ENCODE measurements at regions not wholly inside any gene's neighbourhood (a gene's known extent, or its start where the extent isn't known, plus 50 kb on each side); places are given as distances from the start of the nearest gene placed in this dataset.
A peak's percentile ranks its signal among the peaks of the same experiment; 100 is the strongest.

DNA sequence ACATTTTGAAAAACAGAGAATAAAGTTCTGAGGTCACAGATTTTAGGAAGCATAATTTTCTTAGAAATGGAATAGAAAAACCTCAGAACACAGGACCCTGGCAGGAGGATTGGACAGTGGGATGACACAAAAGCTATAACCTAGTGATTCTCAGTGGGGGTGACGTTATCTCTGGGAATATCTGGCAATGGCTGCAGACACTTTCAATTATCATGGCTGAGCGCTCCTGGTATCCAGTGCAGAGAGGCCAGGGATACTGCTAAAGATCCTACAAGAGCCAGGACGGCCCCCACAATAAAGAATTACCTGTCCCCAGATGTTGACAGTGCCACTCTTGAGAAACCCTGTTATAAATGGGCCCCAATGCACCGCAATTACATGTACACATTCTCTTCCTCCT, 117.2 kb upstream of the SPRED2 start:
- in situ Hi-C loops (cut with HindIII; ENCODE audit: low pct_unique_long_range_greater_than_20kb, low sequenced_read_pairs): no loop called here
- DNase-seq (ENCODE audit: low read depth): no peak

GRCh38 chr2:65549257-65549627, 116.8 kb upstream of the SPRED2 start:
- in situ Hi-C loops (cut with HindIII; ENCODE audit: low pct_unique_long_range_greater_than_20kb, low sequenced_read_pairs): no loop called here
- DNase-seq (ENCODE audit: low read depth): no peak

GRCh38 chr2:65548576-65549256, 116.3 kb upstream of the SPRED2 start:
- DNase-seq (ENCODE audit: low read depth): no peak
- in situ Hi-C loops (cut with HindIII; ENCODE audit: low pct_unique_long_range_greater_than_20kb, low sequenced_read_pairs): no loop called here

DNA sequence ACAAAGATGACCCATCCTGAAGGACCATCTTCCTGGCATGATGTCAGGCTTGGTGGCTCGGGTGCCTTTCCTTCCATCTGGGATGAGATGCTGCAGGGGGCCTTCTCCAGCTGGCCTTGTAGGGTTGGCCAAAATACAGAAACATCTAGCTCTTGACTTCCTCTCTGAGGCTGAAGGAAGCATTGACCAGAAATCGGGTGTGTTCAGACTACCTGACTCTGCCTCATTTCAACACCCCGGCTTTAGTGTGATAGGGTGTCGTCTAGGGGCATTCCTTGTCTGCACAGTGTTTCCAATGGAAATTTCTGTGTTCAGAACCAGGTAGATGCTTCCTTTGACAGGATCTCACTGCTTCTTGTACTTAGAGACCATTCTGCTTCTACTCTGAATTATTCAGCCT, 115.7 kb upstream of the SPRED2 start:
- in situ Hi-C loops (cut with HindIII; ENCODE audit: low pct_unique_long_range_greater_than_20kb, low sequenced_read_pairs): no loop called here

DNA sequence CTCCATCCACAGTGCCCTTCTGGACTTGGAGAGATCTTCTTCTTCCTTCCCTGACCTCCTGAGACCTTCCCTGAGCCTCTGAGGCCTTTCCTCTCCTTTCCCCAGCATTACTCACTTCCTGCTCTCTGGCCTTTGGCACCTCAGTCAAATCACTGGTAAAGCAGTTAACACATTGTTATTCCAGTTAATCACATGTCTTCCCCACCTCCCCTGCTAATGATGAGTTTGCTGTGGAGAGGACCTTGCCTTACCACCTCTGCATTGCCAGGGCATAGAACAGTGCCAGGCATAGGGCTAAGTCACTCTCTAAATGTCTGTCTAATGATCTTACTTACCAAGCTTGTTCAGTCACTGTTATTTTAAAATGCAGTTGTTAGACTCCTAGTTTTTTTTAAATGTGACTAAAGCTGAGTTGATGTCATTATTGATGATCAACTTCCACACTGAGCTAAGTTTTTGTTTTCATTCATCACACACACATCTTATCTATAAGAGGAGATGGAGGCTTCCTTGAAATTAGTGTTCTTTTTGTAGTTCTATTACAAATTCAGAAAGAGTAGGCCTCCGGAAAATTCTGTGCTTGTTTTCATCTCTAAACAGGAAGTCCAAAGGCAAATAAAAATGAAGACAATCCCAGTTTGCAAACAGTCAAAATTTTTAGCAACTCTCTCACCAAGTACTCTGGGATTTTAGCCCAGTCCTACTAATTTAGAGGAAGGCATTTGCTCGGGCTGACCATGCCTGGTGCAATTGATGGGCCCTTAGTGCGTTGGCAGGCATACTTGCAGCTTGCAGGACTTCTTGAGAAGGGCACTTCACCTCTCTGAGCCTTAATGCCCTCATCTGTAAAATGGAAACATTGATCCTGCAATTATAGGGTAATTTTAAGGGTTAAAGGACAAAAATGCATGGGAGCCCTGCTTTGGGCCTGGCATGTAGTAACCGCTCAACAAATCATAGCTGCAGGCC, 113.7 kb upstream of the SPRED2 start:
- in situ Hi-C loops (cut with HindIII; ENCODE audit: low pct_unique_long_range_greater_than_20kb, low sequenced_read_pairs): no loop called here

More for the DNA sequence above, 115.7 kb upstream of the SPRED2 start:
- no peak for DNase-seq (ENCODE audit: low read depth)

DNA sequence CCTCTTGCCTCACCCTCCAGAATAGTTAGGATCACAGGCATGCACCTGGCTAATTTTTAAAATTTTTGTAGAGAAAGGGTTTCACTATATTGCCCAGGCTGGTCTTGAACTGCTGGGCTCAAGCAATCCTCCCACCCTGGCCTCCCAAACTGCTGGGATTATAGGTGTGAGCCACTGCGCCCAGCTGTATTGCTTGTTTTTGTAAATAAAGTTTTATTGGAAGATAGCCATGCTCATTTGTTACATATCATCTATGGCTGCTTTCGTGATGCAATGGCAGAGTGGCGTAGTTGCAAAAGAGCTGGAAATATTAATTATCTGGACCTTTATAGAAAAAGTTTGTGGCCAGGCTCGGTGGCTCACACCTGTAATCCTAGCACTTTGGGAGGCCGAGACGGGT, 109.4 kb upstream of the SPRED2 start:
- in situ Hi-C loops (cut with HindIII; ENCODE audit: low pct_unique_long_range_greater_than_20kb, low sequenced_read_pairs): no loop called here
- no peak for DNase-seq (ENCODE audit: low read depth)

More for the DNA sequence above, 113.7 kb upstream of the SPRED2 start:
- peak; percentile 77 for DNase-seq (ENCODE audit: low read depth)

DNA sequence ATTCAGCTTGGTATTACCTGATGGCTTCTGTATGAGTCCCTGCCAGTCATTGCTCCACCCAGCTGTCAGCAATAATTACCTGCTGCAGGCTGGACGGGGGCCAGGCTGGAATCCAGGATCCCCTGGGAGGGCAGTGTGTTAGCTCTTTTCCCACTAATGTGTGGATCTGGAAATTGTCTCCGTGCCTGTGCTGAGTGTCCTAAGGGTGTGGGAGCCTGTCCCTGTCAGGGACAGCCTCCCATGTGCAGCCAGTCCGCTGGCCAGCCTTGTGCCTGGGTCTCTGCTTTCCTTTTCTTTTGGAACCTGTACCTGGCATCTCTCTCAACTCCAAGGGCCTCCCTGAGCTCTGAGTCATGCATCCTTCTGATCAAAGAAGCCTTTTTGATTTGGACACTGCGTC, 107.2 kb upstream of the SPRED2 start:
- DNase-seq (ENCODE audit: low read depth): no peak
- in situ Hi-C loops (cut with HindIII; ENCODE audit: low pct_unique_long_range_greater_than_20kb, low sequenced_read_pairs): no loop called here

DNA sequence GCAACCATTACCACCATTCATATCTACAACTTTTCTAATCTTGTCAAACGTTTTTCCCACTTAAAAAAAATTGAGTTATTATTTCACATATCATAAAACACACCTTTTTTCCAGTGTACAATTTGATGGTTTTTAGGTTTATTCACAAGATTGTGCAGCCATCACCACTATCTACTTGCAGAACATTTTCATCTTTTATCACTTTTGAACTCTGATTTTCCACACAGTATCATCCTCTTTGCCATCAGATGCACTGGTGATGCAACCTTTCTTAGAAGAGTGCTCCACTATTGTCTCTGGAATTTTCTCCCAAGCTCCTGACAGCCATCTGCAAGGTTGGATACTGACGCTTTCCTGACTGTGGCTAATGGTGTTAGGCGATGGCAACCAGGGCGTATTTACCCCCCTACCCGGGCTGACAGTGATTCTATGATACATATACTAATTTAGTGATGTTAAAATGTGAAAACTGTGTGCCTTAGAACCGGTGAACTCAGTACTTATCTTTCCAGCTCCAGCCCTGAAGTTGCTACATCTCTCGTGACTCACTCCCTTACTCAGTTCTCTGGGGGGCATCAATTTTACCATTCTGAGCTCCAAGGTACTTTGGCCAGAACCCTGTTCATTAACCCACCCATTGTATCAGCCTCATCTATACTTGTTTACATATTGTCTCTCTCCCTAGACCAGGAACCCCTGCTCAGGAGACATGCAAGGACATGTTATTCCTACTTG, 105.4 kb upstream of the SPRED2 start:
- in situ Hi-C loops (cut with HindIII; ENCODE audit: low pct_unique_long_range_greater_than_20kb, low sequenced_read_pairs): no loop called here
- no peak for DNase-seq (ENCODE audit: low read depth)

- no peak for DNase-seq (ENCODE audit: low read depth)
- in situ Hi-C loops (cut with HindIII; ENCODE audit: low pct_unique_long_range_greater_than_20kb, low sequenced_read_pairs): no loop called here
Measured at GRCh38 chr2:65536596-65536995, 104.2 kb upstream of the SPRED2 start.

- in situ Hi-C loops (cut with HindIII; ENCODE audit: low pct_unique_long_range_greater_than_20kb, low sequenced_read_pairs): no loop called here
Measured at GRCh38 chr2:65532937-65533336, 100.5 kb upstream of the SPRED2 start.

GRCh38 chr2:65532326-65532725, 99.9 kb upstream of the SPRED2 start:
- in situ Hi-C loops (cut with HindIII; ENCODE audit: low pct_unique_long_range_greater_than_20kb, low sequenced_read_pairs): no loop called here
- DNase-seq (ENCODE audit: low read depth): no peak

More at GRCh38 chr2:65532937-65533336, 100.5 kb upstream of the SPRED2 start:
- no peak for DNase-seq (ENCODE audit: low read depth)

GRCh38 chr2:65530547-65531320, 98.3 kb upstream of the SPRED2 start:
- in situ Hi-C loops (cut with HindIII; ENCODE audit: low pct_unique_long_range_greater_than_20kb, low sequenced_read_pairs): no loop called here
- no peak for DNase-seq (ENCODE audit: low read depth)

DNA sequence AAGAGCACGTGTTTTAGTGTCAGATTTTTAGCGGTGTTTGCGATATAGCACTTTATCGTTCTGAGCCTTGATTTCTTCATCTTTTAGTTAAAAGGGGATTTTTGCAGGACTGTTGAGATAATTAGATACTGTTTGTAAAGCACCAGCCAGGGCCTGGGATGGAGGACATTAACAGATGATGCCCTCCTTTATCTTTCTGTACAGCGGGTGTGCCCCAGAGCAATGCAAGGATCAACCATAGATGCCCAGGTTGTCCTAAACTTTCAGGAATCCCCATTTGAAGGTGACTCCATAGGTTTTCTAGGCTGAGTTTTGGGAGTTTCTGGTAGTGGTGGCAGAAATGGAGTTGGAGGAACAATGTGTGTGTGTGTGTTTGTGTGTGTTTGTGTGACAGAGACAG, 97.0 kb upstream of the SPRED2 start:
- no peak for DNase-seq (ENCODE audit: low read depth)
- in situ Hi-C loops (cut with HindIII; ENCODE audit: low pct_unique_long_range_greater_than_20kb, low sequenced_read_pairs): no loop called here

DNA sequence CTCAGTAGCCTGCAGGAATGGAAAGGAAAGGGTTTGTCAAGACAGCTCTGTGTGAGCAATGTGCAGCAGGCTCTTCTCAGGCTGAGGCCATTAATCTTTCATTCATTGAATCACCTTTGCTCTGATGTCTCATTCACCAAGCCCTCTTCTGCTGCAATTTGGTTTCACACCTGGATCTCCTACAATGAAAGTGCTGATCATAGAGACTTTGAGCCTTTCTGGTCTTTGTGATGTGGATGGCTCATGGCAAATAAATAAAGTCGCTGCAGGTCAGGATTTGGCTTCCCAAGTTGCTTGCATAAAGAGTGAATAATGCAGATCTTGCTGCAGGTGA, 95.8 kb upstream of the SPRED2 start:
- no peak for DNase-seq (ENCODE audit: low read depth)
- in situ Hi-C loops (cut with HindIII; ENCODE audit: low pct_unique_long_range_greater_than_20kb, low sequenced_read_pairs): no loop called here

DNA sequence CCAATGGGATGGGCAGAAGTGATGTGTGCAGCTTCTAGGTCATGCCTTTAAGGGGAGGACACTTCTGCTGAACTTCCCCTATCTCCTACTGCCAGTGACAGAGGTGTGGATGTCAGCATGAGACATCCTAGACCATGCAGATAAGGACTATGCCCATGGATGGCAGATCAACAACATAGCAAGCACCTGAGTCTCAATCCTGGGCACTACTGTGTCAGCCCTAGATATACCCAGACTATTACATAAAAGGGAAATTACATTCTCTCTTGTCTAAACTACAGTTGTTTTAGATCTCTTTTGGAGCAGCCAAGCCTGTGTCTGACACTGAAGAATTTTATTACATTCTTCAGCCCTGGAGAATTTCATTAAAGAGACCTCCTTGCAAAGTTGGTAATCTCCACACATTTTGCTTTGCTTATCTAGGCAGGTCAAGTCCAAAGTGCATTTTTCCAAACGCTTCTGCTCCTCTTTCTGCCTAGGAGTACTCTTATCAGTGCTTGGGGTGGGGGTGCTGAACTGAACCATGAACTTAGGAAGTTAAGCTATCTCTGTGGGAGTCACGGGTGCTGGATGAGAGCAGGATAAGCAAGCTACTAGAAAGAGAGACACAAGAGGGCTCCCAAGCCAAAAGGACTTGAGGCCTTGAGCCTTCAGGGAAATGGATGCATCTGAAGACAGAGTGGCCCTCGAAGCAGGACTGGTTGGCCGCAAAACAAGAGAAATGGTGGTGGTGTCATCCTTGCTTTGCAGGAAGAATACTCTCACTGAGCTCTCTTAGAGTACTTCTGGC, 95.2 kb upstream of the SPRED2 start:
- in situ Hi-C loops (cut with HindIII; ENCODE audit: low pct_unique_long_range_greater_than_20kb, low sequenced_read_pairs): no loop called here
- DNase-seq (ENCODE audit: low read depth): no peak

GRCh38 chr2:65525616-65526231, 93.3 kb upstream of the SPRED2 start:
- no peak for DNase-seq (ENCODE audit: low read depth)
- in situ Hi-C loops (cut with HindIII; ENCODE audit: low pct_unique_long_range_greater_than_20kb, low sequenced_read_pairs): no loop called here

GRCh38 chr2:65522922-65523321, 90.5 kb upstream of the SPRED2 start:
- in situ Hi-C loops (cut with HindIII; ENCODE audit: low pct_unique_long_range_greater_than_20kb, low sequenced_read_pairs): no loop called here
- no peak for DNase-seq (ENCODE audit: low read depth)

Measured in Caki2 (cell line).